HFF-Myc (cell line): ENCODE measurements at regions not wholly inside any gene's neighbourhood (a gene's known extent, or its start where the extent isn't known, plus 50 kb on each side); places are given as distances from the start of the nearest gene placed in this dataset.
"Not testable (repeated sequence)": the region's sequence is repeated elsewhere in the genome, so short reads cannot be mapped to it uniquely, and the experiment has no call there.

ENCODE experiments used
- DNase-seq: peaks from one replicate; pipeline ENCODE4 v3.0.0-alpha.2; 2011; ENCODE audit warnings: low read depth; ENCODE audit errors: extremely low read depth
- H3K4me3 ChIP-seq: replicated peaks from 2 replicates; pipeline ENCODE4 v1.5.1; 2011; ENCODE audit warnings: low read depth, mild to moderate bottlenecking, control low read depth, low read length
- TF ChIP-seq, protein P1 (sequence below): IDR thresholded peaks from 2 replicates; pipeline ENCODE4 v1.5.1; 2012; ENCODE audit warnings: mild to moderate bottlenecking, low read depth, low read length, control low read depth; ENCODE audit errors: missing control alignments

DNA sequence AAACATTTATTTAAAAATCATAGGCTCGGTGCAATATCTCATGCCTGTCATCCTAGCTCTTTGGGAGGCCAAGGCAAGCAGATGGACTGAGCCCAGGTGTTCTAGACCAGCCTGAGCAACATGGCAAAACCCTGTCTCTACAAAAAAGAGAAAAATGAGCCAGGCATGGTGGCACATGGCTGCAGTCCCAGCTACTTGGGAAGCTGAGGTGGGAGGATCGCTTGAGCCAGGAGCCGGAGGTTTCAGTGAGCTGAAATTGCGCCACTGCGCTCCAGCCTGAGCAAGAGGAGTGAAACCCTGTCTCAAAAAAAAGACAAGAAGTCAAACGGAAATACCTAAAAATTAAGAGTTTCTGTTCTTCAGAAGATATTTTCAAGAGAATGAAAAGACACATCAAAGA, 122.3 kb downstream of the RSL24D1 start:
- TF ChIP-seq, protein P1, sequence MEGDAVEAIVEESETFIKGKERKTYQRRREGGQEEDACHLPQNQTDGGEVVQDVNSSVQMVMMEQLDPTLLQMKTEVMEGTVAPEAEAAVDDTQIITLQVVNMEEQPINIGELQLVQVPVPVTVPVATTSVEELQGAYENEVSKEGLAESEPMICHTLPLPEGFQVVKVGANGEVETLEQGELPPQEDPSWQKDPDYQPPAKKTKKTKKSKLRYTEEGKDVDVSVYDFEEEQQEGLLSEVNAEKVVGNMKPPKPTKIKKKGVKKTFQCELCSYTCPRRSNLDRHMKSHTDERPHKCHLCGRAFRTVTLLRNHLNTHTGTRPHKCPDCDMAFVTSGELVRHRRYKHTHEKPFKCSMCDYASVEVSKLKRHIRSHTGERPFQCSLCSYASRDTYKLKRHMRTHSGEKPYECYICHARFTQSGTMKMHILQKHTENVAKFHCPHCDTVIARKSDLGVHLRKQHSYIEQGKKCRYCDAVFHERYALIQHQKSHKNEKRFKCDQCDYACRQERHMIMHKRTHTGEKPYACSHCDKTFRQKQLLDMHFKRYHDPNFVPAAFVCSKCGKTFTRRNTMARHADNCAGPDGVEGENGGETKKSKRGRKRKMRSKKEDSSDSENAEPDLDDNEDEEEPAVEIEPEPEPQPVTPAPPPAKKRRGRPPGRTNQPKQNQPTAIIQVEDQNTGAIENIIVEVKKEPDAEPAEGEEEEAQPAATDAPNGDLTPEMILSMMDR = no peak
- DNase-seq = no peak
- no peak overlapping the region for H3K4me3 ChIP-seq

DNA sequence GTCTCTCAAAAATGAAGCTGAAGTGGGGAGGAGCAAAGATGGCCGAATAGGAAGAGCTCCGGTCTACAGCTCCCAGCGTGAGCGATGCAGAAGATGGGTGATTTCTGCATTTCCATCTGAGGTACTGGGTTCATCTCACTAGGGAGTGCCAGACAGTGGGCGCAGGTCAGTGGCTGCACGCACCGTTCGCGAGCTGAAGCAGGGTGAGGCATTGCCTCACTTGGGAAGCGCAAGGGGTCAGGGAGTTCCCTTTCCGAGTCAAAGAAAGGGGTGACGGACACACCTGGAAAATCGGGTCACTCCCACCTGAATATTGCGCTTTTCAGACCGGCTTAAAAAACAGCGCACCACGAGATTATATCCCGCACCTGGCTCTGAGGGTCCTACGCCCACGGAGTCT, 132.8 kb downstream of the RSL24D1 start:
- not testable (repeated sequence) for H3K4me3 ChIP-seq, DNase-seq

DNA sequence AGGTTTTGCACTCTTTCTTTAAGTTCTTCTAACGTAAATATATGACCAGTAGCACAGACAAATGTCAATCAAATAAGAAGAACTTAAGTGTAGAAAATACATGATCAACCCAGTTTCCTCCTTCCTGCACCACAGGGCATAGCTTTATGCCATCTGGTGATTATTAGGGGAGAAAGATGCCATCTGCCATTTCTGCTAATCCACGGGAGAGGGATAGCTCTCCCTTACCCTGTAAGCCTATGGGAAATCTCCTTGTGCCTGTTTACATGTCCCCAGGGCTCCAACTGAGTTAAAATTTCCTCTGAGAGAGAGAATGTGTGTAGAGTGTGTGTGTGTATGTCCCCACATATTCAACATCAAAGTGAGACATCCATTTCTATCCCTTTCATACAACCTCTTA, 135.9 kb downstream of the RSL24D1 start:
- TF ChIP-seq, protein P1 = no peak

DNA sequence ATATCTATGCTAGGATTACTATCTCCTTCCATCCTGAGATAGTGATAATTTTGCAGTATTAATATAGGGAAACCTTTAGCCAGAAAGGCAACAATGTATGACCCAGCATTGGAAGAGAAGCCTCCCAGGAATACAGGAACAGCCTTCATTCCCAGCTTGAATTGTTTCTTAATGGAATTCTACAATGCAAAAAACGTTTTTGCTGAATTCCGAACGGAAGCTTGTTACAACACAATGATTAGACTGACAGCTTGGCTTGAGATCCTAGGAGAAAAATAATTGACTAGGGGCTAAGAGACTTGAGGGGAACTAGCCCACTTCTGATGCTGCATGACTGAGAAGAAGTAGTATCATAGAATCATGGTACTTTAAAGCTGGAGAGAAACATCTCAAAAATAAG, 140.2 kb downstream of the RSL24D1 start:
- DNase-seq = no peak
- no peak overlapping the region for H3K4me3 ChIP-seq
- TF ChIP-seq, protein P1 = no peak

More for the DNA sequence above, 135.9 kb downstream of the RSL24D1 start:
- no peak overlapping the region for H3K4me3 ChIP-seq
- DNase-seq = no peak

DNA sequence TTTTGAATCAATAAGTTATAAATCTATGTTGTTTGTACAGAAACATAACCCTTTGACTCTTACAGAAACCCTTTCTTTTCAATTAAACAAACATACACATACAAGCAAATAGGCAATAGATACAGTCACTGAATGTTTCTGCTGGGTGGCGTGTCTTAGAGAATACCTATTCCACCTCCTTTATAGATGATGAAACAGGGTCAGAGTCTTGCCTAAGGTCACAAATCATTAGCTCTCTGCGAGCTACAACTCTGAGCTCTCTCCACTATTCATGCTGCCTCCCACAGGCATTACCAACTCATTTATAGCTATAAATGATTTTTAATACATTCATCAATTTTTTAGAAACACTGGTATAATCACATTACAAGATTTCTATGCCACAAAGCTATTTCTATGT, 152.6 kb downstream of the RSL24D1 start:
- H3K4me3 ChIP-seq = no peak overlapping the region
- DNase-seq = no peak

DNA sequence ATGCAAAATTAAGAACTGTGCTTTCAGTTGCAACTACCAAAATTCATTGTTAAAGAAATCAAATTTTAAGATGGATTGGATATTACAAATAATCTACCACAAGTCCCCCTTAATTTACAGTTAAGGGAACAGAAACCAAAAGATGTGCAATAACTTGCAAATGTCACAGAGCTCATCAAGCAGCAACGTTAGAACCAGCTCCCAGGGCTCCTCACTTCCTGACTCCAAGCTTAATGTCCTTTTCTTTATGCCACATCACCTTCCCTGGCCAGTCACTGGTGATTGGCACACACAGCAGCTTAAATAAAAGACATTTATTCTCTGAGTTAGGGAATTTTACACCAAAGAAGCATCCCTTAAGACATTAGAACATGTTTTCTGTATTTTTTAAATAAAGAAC, 159.7 kb downstream of the RSL24D1 start:
- TF ChIP-seq, protein P1 = no peak
- no peak overlapping the region for H3K4me3 ChIP-seq
- no peak for DNase-seq

More for the DNA sequence above, 152.6 kb downstream of the RSL24D1 start:
- TF ChIP-seq, protein P1 = no peak

DNA sequence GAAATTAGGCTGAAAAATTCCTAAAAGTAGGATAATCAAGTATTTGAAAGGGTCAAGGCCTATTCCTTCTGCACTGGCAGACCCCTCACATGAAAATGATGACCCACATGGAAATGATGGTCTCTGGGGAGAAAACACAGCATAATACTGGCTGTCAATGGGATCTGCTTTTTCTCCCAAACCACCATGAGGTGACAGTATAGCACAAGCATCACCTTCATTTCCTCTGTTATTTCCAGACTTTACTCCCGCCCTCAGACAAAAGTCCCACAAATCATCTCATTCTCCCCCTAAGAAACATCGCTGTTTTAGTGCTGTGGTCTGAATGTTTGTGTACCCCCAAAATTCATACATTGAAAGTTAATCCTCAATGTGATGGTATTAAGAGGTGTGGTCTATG, 161.0 kb downstream of the RSL24D1 start:
- TF ChIP-seq, protein P1 = no peak
- DNase-seq = no peak
- no peak overlapping the region for H3K4me3 ChIP-seq
